ENCODE measurements at regions not wholly inside any gene's neighbourhood (a gene's known extent, or its start where the extent isn't known, plus 50 kb on each side); places are given as distances from the start of the nearest gene placed in this dataset.

DNA sequence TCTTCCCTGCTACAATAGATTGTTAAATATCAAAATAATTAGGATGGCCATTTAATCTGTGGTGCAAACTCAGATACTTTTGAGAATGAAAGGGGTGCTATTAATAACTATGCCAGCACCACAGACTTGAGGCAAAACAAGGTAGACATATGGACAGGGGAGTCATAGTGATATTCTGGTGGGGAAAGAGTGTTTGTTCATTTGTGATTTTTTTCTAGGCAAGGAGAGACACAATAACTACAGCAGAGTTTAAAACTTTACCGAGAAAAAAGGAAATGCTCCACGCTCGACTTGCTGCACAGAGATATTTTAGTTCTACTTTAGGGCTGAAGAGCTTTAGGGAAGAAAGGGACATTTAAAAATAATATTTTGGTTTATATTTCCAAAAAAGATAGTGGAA is 611.2 kb upstream of the GRM7 start:
- H3K27ac ChIP-seq, result no peak overlapping the region
- no peaks in the 10 kb centered on the region for H3K27me3 ChIP-seq
- TF ChIP-seq, protein P1, sequence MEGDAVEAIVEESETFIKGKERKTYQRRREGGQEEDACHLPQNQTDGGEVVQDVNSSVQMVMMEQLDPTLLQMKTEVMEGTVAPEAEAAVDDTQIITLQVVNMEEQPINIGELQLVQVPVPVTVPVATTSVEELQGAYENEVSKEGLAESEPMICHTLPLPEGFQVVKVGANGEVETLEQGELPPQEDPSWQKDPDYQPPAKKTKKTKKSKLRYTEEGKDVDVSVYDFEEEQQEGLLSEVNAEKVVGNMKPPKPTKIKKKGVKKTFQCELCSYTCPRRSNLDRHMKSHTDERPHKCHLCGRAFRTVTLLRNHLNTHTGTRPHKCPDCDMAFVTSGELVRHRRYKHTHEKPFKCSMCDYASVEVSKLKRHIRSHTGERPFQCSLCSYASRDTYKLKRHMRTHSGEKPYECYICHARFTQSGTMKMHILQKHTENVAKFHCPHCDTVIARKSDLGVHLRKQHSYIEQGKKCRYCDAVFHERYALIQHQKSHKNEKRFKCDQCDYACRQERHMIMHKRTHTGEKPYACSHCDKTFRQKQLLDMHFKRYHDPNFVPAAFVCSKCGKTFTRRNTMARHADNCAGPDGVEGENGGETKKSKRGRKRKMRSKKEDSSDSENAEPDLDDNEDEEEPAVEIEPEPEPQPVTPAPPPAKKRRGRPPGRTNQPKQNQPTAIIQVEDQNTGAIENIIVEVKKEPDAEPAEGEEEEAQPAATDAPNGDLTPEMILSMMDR (IDR thresholded peaks at IDR 0.05), result no peak
- no peak for DNase-seq
- intact Hi-C loops (cut with DNase I), result no loop called here
- H3K4me3 ChIP-seq, result no peak overlapping the region
- no peaks in the 10 kb centered on the region for H3K36me3 ChIP-seq
- no peak for ATAC-seq
- H3K4me1 ChIP-seq, result no peaks in the 10 kb centered on the region
- H3K9me3 ChIP-seq, result no peaks in the 10 kb centered on the region

DNA sequence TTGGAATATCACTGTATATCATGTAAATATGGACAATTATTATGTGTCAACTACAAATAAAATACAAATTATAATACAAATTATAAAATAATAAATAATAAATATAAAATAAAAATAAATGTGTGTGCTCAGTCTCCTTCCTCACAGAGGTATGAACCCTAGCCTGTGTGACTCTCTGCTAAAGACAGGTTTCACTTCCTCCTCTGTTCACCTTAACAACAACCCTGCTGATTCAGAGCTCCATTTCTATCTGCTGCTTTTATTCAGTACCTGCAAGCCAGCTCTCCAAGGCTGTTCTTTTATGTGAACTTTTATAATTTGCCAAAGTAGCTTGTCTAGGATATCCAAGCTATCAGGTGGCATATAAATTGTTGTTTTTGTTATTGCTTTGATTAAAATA is 610.7 kb upstream of the GRM7 start:
- no peaks in the 10 kb centered on the region for H3K9me3 ChIP-seq
- intact Hi-C loops (cut with DNase I), result no loop called here
- TF ChIP-seq, protein P1 (IDR thresholded peaks at IDR 0.05), result no peak
- DNase-seq (no peak), ATAC-seq (no peak)
- no peak overlapping the region for H3K27ac ChIP-seq
- no peaks in the 10 kb centered on the region for H3K27me3 ChIP-seq
- H3K4me1 ChIP-seq, result no peaks in the 10 kb centered on the region
- H3K36me3 ChIP-seq, result no peaks in the 10 kb centered on the region
- no peak overlapping the region for H3K4me3 ChIP-seq

DNA sequence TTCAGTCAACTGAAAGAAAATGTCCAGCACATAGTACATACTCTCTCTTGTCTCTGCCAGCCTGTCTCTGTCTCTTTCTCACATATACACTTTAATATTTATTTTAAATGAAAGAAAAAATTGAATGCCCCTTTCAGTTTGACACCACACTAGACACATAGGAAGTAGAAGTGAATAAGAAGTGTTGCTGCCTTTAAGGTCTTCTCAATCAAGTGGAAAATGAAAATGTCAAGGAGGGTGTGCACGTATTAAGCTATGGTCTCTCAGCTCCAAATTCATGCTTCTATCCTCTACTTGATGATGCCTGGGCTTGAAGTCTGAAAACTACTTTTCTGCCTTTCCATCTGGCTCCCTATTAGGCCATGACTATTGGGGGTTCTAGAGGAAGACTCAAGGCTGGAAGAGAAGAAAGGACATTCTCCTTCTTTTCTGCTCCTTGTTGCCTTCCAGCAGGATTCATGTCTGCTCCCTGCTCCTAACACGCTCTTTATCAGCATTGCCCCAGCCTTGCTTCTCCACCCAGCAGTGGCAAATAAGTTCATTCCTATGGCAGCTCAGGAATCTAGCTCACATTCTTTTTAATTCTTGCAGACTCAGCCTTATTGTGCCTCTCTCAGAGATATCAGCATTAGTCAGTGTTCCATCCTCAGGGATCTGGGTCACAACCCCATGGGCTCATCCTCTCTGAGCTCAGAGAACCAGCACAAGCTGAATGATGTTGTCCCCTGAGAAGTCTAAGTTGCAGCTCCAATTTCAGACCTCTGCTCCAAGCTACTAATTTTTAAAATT is 609.1 kb upstream of the GRM7 start:
- ATAC-seq (no peak), DNase-seq (no peak)
- no peaks in the 10 kb centered on the region for H3K4me1 ChIP-seq
- no peaks in the 10 kb centered on the region for H3K27me3 ChIP-seq
- TF ChIP-seq, protein P1 (IDR thresholded peaks at IDR 0.05), result no peak
- H3K4me3 ChIP-seq, result no peak overlapping the region
- H3K9me3 ChIP-seq, result no peaks in the 10 kb centered on the region
- no peak overlapping the region for H3K27ac ChIP-seq
- intact Hi-C loops (cut with DNase I), result no loop called here
- no peaks in the 10 kb centered on the region for H3K36me3 ChIP-seq

DNA sequence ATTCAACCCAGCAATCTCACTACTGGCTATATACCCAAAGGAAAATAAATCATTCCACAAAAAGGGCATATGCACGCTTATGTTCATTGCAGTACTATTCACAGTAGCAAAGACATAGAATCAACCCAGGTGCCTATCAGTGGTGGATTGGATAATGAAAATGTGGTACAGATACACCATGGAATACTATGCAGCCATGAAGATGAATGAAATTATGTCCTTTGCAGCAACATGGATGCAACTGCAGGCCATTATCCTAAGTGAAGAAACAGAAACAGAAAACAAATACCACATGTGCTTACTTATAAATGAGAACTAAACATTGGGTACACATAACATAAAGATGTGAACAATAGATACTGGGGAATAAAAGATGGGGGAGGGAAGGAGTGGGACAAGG is 606.4 kb upstream of the GRM7 start:
- Histone ChIP-seq H3K36me3 (no peaks in the 10 kb centered on the region), H3K4me1 (no peaks in the 10 kb centered on the region), H3K27ac (no peak overlapping the region), H3K27me3 (no peaks in the 10 kb centered on the region), H3K9me3 (no peaks in the 10 kb centered on the region), H3K4me3 (no peak overlapping the region)
- intact Hi-C loops (cut with DNase I), result no loop called here
- TF ChIP-seq, protein P1 (IDR thresholded peaks at IDR 0.05), result no peak
- DNase-seq, result no peak
- ATAC-seq, result no peak

DNA sequence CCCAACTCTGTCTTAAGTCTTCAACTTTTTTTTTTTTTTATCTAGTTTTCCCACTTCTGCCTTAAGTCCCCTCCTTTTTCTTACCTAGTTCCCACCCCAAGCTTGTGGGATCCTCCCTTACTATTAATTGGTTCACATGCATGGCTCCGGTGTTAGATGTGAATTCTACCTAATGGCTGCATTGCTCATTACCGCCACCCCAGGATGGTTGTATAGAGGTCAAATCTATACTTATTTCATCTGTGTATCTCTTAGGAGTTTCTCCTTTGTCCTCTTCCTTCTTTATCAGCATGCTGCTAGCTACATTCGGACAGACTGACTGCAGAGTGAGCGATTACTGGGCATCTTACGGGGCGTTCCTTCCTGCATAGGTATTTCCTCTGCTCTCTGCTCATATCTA is 605.7 kb upstream of the GRM7 start:
- intact Hi-C loops (cut with DNase I), result no loop called here
- no peaks in the 10 kb centered on the region for H3K27me3 ChIP-seq
- no peak overlapping the region for H3K4me3 ChIP-seq
- TF ChIP-seq, protein P1 (IDR thresholded peaks at IDR 0.05), result no peak
- H3K27ac ChIP-seq, result no peak overlapping the region
- H3K36me3 ChIP-seq, result no peaks in the 10 kb centered on the region
- DNase-seq (no peak), ATAC-seq (no peak)
- no peaks in the 10 kb centered on the region for H3K9me3 ChIP-seq
- no peaks in the 10 kb centered on the region for H3K4me1 ChIP-seq
